ENCODE measurements at regions not wholly inside any gene's neighbourhood (a gene's known extent, or its start where the extent isn't known, plus 50 kb on each side); places are given as distances from the start of the nearest gene placed in this dataset.

- DNase-seq: no peak
- H3K4me1 ChIP-seq: no peaks in the 10 kb centered on the region
- TF ChIP-seq POLR2A (IDR thresholded peaks at IDR 0.05) (no peak), POLR2AphosphoS5 (IDR thresholded peaks at IDR 0.05) (no peak), EP300 (IDR thresholded peaks at IDR 0.05) (no peak)
- TF ChIP-seq, protein P1, sequence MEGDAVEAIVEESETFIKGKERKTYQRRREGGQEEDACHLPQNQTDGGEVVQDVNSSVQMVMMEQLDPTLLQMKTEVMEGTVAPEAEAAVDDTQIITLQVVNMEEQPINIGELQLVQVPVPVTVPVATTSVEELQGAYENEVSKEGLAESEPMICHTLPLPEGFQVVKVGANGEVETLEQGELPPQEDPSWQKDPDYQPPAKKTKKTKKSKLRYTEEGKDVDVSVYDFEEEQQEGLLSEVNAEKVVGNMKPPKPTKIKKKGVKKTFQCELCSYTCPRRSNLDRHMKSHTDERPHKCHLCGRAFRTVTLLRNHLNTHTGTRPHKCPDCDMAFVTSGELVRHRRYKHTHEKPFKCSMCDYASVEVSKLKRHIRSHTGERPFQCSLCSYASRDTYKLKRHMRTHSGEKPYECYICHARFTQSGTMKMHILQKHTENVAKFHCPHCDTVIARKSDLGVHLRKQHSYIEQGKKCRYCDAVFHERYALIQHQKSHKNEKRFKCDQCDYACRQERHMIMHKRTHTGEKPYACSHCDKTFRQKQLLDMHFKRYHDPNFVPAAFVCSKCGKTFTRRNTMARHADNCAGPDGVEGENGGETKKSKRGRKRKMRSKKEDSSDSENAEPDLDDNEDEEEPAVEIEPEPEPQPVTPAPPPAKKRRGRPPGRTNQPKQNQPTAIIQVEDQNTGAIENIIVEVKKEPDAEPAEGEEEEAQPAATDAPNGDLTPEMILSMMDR (IDR thresholded peaks at IDR 0.05): no peak
- H3K36me3 ChIP-seq: no peaks in the 10 kb centered on the region
- peaks cover 0 to 3% (median 0%) of the 10 kb centered on the region in 3 donors for H3K27me3 ChIP-seq
- no peak overlapping the region for H3K4me3 ChIP-seq
- H3K27ac ChIP-seq: no peak overlapping the region
- WGBS, 2 donors: 33 to 45% methylated on average over 7 of the region's 7 CpGs
- intact Hi-C loops (cut with DNase I): no loop called here
- no peaks in the 10 kb centered on the region for H3K9me3 ChIP-seq
Observed at GRCh38 chr20:22466447-22467171, 117.8 kb downstream of the FOXA2 start.

GRCh38 chr20:22465622-22466446 lies 118.5 kb downstream of the FOXA2 start:
- 83 to 87% methylated on average over 5 of the region's 5 CpGs for WGBS, 2 donors
- intact Hi-C loops (cut with DNase I): no loop called here

GRCh38 chr20:22464312-22465003 lies 119.9 kb downstream of the FOXA2 start:
- peaks cover 0 to 3% (median 0%) of the 10 kb centered on the region in 3 donors for H3K27me3 ChIP-seq
- no peaks in the 10 kb centered on the region for H3K4me1 ChIP-seq
- 89 to 94% methylated on average over 5 of the region's 5 CpGs for WGBS, 2 donors
- TF ChIP-seq EP300 (IDR thresholded peaks at IDR 0.05) (no peak), POLR2AphosphoS5 (IDR thresholded peaks at IDR 0.05) (no peak), POLR2A (IDR thresholded peaks at IDR 0.05) (no peak)
- TF ChIP-seq, protein P1 (IDR thresholded peaks at IDR 0.05): no peak
- DNase-seq: no peak
- intact Hi-C loops (cut with DNase I): no loop called here
- H3K9me3 ChIP-seq: no peaks in the 10 kb centered on the region
- no peak overlapping the region for H3K27ac ChIP-seq
- H3K4me3 ChIP-seq: no peak overlapping the region
- H3K36me3 ChIP-seq: no peaks in the 10 kb centered on the region

More at GRCh38 chr20:22465622-22466446, 118.5 kb downstream of the FOXA2 start:
- Histone ChIP-seq H3K27me3 (peaks cover 0 to 3% (median 0%) of the 10 kb centered on the region in 3 donors), H3K9me3 (no peaks in the 10 kb centered on the region), H3K4me3 (no peak overlapping the region), H3K36me3 (no peaks in the 10 kb centered on the region), H3K27ac (no peak overlapping the region), H3K4me1 (no peaks in the 10 kb centered on the region)
- TF ChIP-seq, protein P1 (IDR thresholded peaks at IDR 0.05): no peak
- no peak for TF ChIP-seq EP300 (IDR thresholded peaks at IDR 0.05)
- no peak for TF ChIP-seq POLR2A (IDR thresholded peaks at IDR 0.05)
- no peak for TF ChIP-seq POLR2AphosphoS5 (IDR thresholded peaks at IDR 0.05)
- no peak for DNase-seq

DNA sequence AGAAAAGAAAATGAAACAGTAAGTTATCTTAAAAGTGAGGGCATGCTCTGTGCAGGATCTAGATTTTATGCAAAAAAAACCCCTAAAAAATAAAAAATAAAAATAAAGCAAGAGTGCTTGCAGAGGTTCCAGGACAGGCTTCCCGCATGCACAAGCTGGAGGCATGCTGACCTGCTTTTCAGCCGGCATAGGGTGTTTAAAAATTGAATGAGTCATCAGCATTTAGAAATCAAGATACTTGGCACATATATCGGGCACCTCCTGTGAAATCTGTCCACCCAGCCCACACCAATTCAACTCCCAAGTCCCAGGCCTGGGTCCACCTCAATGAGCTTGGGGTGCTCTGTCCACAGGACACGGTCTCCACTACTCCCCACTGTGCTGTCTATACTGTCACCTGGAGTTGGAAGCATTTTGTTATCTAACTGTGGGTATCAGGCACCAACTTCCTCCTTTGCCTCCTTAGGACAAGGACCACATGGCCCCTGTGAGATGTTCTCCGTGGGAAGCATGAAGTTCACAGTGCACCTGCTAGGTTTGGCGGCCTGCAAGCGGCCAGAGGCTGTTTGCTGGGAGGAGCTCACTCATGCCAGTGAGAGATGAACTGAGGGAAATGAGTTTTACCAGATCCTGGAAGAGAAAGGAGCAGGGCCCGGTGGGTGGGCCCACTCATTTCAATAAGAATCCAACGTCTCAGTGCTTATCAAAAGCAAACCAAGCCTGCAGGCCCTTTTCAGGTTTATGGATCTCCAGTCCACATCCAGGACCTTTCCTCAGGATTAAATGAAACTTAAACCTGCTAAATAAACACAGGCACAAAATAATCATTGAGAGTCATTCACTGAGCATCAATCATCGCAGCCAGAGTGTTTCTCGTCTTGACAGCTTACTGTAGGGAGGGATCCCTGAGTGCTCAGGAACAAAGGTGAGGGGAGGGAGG lies 121.1 kb downstream of the FOXA2 start:
- intact Hi-C loops (cut with DNase I): no loop called here
- no peak for DNase-seq
- Histone ChIP-seq H3K27ac (no peak overlapping the region), H3K27me3 (peaks cover 0 to 3% (median 0%) of the 10 kb centered on the region in 3 donors), H3K4me3 (no peak overlapping the region), H3K36me3 (no peaks in the 10 kb centered on the region), H3K9me3 (no peaks in the 10 kb centered on the region), H3K4me1 (no peaks in the 10 kb centered on the region)
- TF ChIP-seq EP300 (IDR thresholded peaks at IDR 0.05) (no peak), POLR2A (IDR thresholded peaks at IDR 0.05) (no peak), POLR2AphosphoS5 (IDR thresholded peaks at IDR 0.05) (no peak)
- TF ChIP-seq, protein P1 (IDR thresholded peaks at IDR 0.05): no peak
- WGBS, 2 donors: 25 to 59% methylated on average over 11 of the region's 11 CpGs

Measured in sigmoid colon (tissue), 6 donors.